HEK293 (cell line): ENCODE measurements at regions not wholly inside any gene's neighbourhood (a gene's known extent, or its start where the extent isn't known, plus 50 kb on each side); places are given as distances from the start of the nearest gene placed in this dataset.

Source experiments
- CTCF ChIA-PET: fragments of 350-600 bp; formaldehyde crosslinking; extraction: SDS; loops from one replicate; lab custom pipeline; 2021; ENCODE audit warnings: antibody characterized with exemption; lab: Yijun Ruan, JAX
- POLR2A ChIA-PET: fragments of 300-600 bp; formaldehyde crosslinking; extraction: SDS; loops from one replicate; lab custom pipeline; 2020; ENCODE audit warnings: antibody characterized with exemption, inconsistent platforms; lab: Yijun Ruan, JAX
- H3K27ac ChIP-seq: fragments of 200-500 bp; sonication (Bioruptor generic); 2 replicates; pipeline ENCODE4 v1.5.1; 2014; ENCODE audit warnings: low read depth, low read length, control low read depth, inconsistent platforms; ENCODE audit errors: extremely low read depth
- H3K36me3 ChIP-seq, 2 experiments: fragments of 200-500 bp in 1 of 2; sonication (Bioruptor generic) in 1 of 2; 1 replicate in 1 of 2; 2 replicates in 1 of 2; pipeline ENCODE4 v1.5.1; 2014 to 2017; ENCODE audit warnings: inconsistent platforms in 2 of 2, low read length in 2 of 2; ENCODE audit not compliant: control insufficient read depth in 2 of 2, insufficient read depth in 1 of 2
- H3K4me1 ChIP-seq: fragments of 200-500 bp; sonication (Bioruptor generic); 2 replicates; pipeline ENCODE4 v1.5.1; 2014; ENCODE audit warnings: mild to moderate bottlenecking, low read length, inconsistent platforms; ENCODE audit not compliant: control insufficient read depth, insufficient read depth
- H3K4me3 ChIP-seq: 2 replicates; pipeline ENCODE4 v1.5.1; 2011; ENCODE audit warnings: low read depth, mild to moderate bottlenecking, control low read depth, low read length, moderate library complexity
- H3K9me3 ChIP-seq: fragments of 200-500 bp; sonication (Bioruptor generic); 2 replicates; pipeline ENCODE4 v1.5.1; 2014; ENCODE audit warnings: low read depth, low read length, inconsistent platforms; ENCODE audit not compliant: control insufficient read depth, insufficient read depth
- GLI4 ChIP-seq: fragments of 450-650 bp; formaldehyde crosslinking; IDR thresholded peaks from 2 replicates; pipeline ENCODE4 v1.5.1; 2016; ENCODE audit warnings: missing biosample characterization, missing genetic modification characterization
- HOXD13 ChIP-seq: sonication (generic); formaldehyde crosslinking; IDR thresholded peaks from 2 replicates; pipeline ENCODE4 v1.8.0; 2022; ENCODE audit warnings: missing genetic modification reagents, borderline replicate concordance
- PBX3 ChIP-seq: sonication (generic); formaldehyde crosslinking; IDR thresholded peaks from 2 replicates; pipeline ENCODE4 v1.8.1; 2022; ENCODE audit warnings: mild to moderate bottlenecking, moderate library complexity, missing genetic modification reagents
- SETDB1 ChIP-seq: IDR thresholded peaks from one replicate; pipeline ENCODE4 v1.6.1; 2017; ENCODE audit warnings: mild to moderate bottlenecking, low read length, moderate library complexity, mixed read lengths; ENCODE audit not compliant: insufficient read length
- YY1 ChIP-seq: fragments of 450-650 bp; formaldehyde crosslinking; IDR thresholded peaks from 2 replicates; pipeline ENCODE4 v1.5.1; 2018; ENCODE audit warnings: missing biosample characterization, missing genetic modification characterization
- ZBTB44 ChIP-seq: fragments of 450-650 bp; IDR thresholded peaks from 2 replicates; pipeline ENCODE4 v1.5.1; 2018; ENCODE audit warnings: missing biosample characterization, mild to moderate bottlenecking, missing genetic modification characterization
- ZBTB6 ChIP-seq: fragments of 450-650 bp; formaldehyde crosslinking; IDR thresholded peaks from 2 replicates; pipeline ENCODE4 v1.5.1; 2017; ENCODE audit warnings: missing biosample characterization, missing genetic modification characterization
- ZEB2 ChIP-seq: fragments of 450-650 bp; formaldehyde crosslinking; IDR thresholded peaks from 2 replicates; pipeline ENCODE4 v1.5.1; 2016; ENCODE audit warnings: missing biosample characterization, missing genetic modification characterization
- ZIC2 ChIP-seq: fragments of 450-650 bp; formaldehyde crosslinking; IDR thresholded peaks from 2 replicates; pipeline ENCODE4 v1.5.1; 2016; ENCODE audit warnings: missing biosample characterization, missing genetic modification characterization
- ZNF132 ChIP-seq: fragments of 450-650 bp; formaldehyde crosslinking; IDR thresholded peaks from 2 replicates; pipeline ENCODE4 v1.5.1; 2017; ENCODE audit warnings: missing biosample characterization, missing genetic modification characterization, borderline replicate concordance
- ZNF157 ChIP-seq: fragments of 450-650 bp; formaldehyde crosslinking; IDR thresholded peaks from 2 replicates; pipeline ENCODE4 v1.5.1; 2016; ENCODE audit warnings: missing biosample characterization, missing genetic modification characterization
- ZNF37A ChIP-seq: fragments of 450-650 bp; IDR thresholded peaks from 2 replicates; pipeline ENCODE4 v1.5.1; 2018; ENCODE audit warnings: missing biosample characterization, missing genetic modification characterization
- ZNF513 ChIP-seq: fragments of 450-650 bp; IDR thresholded peaks from 2 replicates; pipeline ENCODE4 v1.5.1; 2018; ENCODE audit warnings: missing biosample characterization, missing genetic modification characterization
- ZNF529 ChIP-seq: fragments of 450-650 bp; formaldehyde crosslinking; IDR thresholded peaks from 2 replicates; pipeline ENCODE4 v1.5.1; 2017; ENCODE audit warnings: missing genetic modification characterization, missing biosample characterization; ENCODE audit not compliant: insufficient replicate concordance
- ZNF645 ChIP-seq: fragments of 450-650 bp; formaldehyde crosslinking; IDR thresholded peaks from 2 replicates; pipeline ENCODE4; 2016; ENCODE audit warnings: missing biosample characterization, missing genetic modification characterization
- ZNF670 ChIP-seq: fragments of 450-650 bp; formaldehyde crosslinking; IDR thresholded peaks from 2 replicates; pipeline ENCODE4 v1.5.1; 2016; ENCODE audit warnings: missing biosample characterization, missing genetic modification characterization, low read depth
- ZNF707 ChIP-seq: fragments of 450-650 bp; formaldehyde crosslinking; IDR thresholded peaks from 2 replicates; pipeline ENCODE4 v1.5.1; 2016; ENCODE audit warnings: missing biosample characterization, missing genetic modification characterization

- Histone ChIP-seq H3K9me3 (no peaks in the 10 kb centered on the region), H3K27ac (no peak overlapping the region), H3K4me3 (no peak overlapping the region), H3K4me1 (no peaks in the 10 kb centered on the region), H3K36me3 (no peaks in the 10 kb centered on the region)
- TF ChIP-seq ZBTB44 (tag by site-specific recombination) = no peak
- no peak for TF ChIP-seq ZNF707 (tag by site-specific recombination)
- TF ChIP-seq ZNF513 (tag by site-specific recombination) = no peak
- no peak for TF ChIP-seq ZNF645 (tag by site-specific recombination)
- no peak for TF ChIP-seq ZEB2 (tag by site-specific recombination)
- no peak for TF ChIP-seq ZNF670
- no peak for TF ChIP-seq YY1 (tag by site-specific recombination)
- TF ChIP-seq GLI4 (tag by site-specific recombination) = no peak
- no peak for TF ChIP-seq PBX3 (CRISPR knock-in tag)
- no peak for TF ChIP-seq ZNF529
- TF ChIP-seq ZIC2 = no peak
- TF ChIP-seq ZNF157 = no peak
- POLR2A ChIA-PET = no interaction called here
- CTCF ChIA-PET = interaction anchor here (0.7 kb wide), 1 partner anchor 98 kb away, joined by 3 read pairs; no protein-coding TSS in a partner anchor
Observed at GRCh38 chr9:126157826-126158587, 168.6 kb upstream of the MVB12B start.

- Histone ChIP-seq H3K36me3 (no peaks in the 10 kb centered on the region), H3K4me1 (no peaks in the 10 kb centered on the region), H3K4me3 (no peak overlapping the region), H3K27ac (no peak overlapping the region), H3K9me3 (no peaks in the 10 kb centered on the region)
- TF ChIP-seq ZNF132 (tag by site-specific recombination) (no peak), ZBTB44 (tag by site-specific recombination) (no peak), HOXD13 (CRISPR knock-in tag) (no peak), SETDB1 (no peak), ZNF37A (no peak), ZBTB6 (tag by site-specific recombination) (no peak)
- ChIA-PET CTCF (interaction anchor here (0.9 kb wide), 1 partner anchor 88 kb away, joined by 3 read pairs; no protein-coding TSS in a partner anchor), POLR2A (no interaction called here)
Observed at GRCh38 chr9:126158588-126159429, 167.8 kb upstream of the MVB12B start.
